Prostate gland (tissue), 2 donors: ENCODE measurements at regions not wholly inside any gene's neighbourhood (a gene's known extent, or its start where the extent isn't known, plus 50 kb on each side); places are given as distances from the start of the nearest gene placed in this dataset.

Source experiments
- DNase-seq: peaks from one replicate; pipeline ENCODE4 v3.0.0-alpha.2; 2019; ENCODE audit warnings: low spot score
- H3K27ac ChIP-seq, 2 donors: fragments of 200-600 bp; sonication (generic); 2 replicates each; pipeline ENCODE4 v1.5.1; 2017 to 2019
- H3K27me3 ChIP-seq: fragments of 200-600 bp; sonication (generic); replicated peaks from 2 replicates; pipeline ENCODE4 v1.5.1; 2019; ENCODE audit not compliant: insufficient read depth
- H3K36me3 ChIP-seq, 2 donors: fragments of 200-600 bp; sonication (generic); 1 replicate in 1 of 2; 2 replicates in 1 of 2; pipeline versions ENCODE4 v1.5.1 to v1.8.1; 2017 to 2019
- H3K4me1 ChIP-seq: fragments of 200-600 bp; sonication (generic); replicated peaks from 2 replicates; pipeline ENCODE4 v1.5.1; 2019
- H3K4me3 ChIP-seq, 2 donors: fragments of 200-600 bp; sonication (generic); 2 replicates each; pipeline ENCODE4 v1.5.1; 2017 to 2019
- H3K9me3 ChIP-seq: fragments of 200-600 bp; sonication (generic); 2 replicates; pipeline ENCODE4 v1.5.1; 2017
- POLR2A ChIP-seq: fragments of 450-650 bp; IDR thresholded peaks from one replicate; pipeline ENCODE4 v1.6.1; 2016; ENCODE audit warnings: antibody characterized with exemption, mild to moderate bottlenecking
- POLR2AphosphoS5 ChIP-seq: sonication (generic); formaldehyde crosslinking; IDR thresholded peaks from one replicate; pipeline ENCODE4 v1.6.1; 2017; ENCODE audit warnings: antibody characterized with exemption
- WGBS: methylation state at CpG from one replicate; pipeline ENCODE4 v1.1.5; 2018; 5-methylcytosine and 5-hydroxymethylcytosine counted together
- intact Hi-C: fragments of 100-400 bp; cut with DNase I; formaldehyde crosslinking; loops from one replicate; pipeline ENCODE4 v1.14.2; 2022
- TF ChIP-seq, protein P1 (sequence below), 4 experiments: fragments of 200-600 bp in 2 of 4; fragments of 450-650 bp in 2 of 4; sonication (generic) in 2 of 4; IDR thresholded peaks; 1 replicate in 3 of 4; 2 replicates in 1 of 4; pipeline ENCODE4 v1.5.1; 2016 to 2019; ENCODE audit warnings: antibody characterized with exemption in 4 of 4, mild to moderate bottlenecking in 2 of 4, moderate library complexity in 2 of 4

DNA sequence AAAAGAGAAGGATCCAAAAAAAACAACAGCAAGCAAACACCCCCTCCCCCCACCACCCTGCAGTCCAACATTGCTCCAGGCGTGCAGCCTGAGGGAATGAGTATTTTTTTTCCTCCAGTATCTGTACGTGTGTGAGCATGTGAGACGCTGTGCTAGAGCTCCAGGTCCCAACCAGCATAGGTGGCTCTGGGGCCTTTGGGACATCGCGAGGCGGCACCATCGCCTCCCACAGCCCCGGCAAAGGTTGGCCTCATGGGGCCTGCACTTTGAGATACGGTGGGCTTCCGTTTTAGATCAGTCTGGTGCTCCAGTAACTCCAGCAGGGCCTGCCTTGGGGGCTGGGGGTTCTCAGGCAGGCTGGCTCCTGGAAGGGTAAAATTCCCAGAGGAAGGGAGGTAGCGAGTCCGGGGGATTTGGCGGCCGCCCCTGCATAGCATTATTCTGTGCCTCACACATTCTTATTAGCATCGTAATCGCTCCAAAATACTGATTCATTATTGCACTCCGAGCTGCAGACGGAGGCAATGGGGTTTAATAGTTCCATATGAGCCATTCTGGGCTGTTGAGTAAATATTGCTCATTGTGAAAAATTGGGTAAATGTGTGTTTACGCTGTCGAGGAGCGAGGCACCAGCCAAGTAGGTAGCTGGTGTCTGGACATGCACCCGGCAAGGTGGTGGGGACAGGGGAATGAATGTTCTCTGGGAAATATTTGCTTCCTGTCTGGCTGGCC is 143.1 kb upstream of the MYL2 start:
- peak overlapping the region; percentile 51 to 94 for H3K27ac ChIP-seq
- intact Hi-C loops = no loop called here
- H3K9me3 ChIP-seq = no peaks in the 10 kb centered on the region
- no peak overlapping the region for H3K4me3 ChIP-seq
- H3K4me1 ChIP-seq = peaks cover 15% of the 10 kb centered on the region
- 46% methylated on average over 22 of the region's 22 CpGs for WGBS
- peak; percentile 76 for DNase-seq
- TF ChIP-seq POLR2AphosphoS5 (peak; percentile 90), POLR2A (no peak)
- H3K36me3 ChIP-seq = no peaks in the 10 kb centered on the region
- no peaks in the 10 kb centered on the region for H3K27me3 ChIP-seq

DNA sequence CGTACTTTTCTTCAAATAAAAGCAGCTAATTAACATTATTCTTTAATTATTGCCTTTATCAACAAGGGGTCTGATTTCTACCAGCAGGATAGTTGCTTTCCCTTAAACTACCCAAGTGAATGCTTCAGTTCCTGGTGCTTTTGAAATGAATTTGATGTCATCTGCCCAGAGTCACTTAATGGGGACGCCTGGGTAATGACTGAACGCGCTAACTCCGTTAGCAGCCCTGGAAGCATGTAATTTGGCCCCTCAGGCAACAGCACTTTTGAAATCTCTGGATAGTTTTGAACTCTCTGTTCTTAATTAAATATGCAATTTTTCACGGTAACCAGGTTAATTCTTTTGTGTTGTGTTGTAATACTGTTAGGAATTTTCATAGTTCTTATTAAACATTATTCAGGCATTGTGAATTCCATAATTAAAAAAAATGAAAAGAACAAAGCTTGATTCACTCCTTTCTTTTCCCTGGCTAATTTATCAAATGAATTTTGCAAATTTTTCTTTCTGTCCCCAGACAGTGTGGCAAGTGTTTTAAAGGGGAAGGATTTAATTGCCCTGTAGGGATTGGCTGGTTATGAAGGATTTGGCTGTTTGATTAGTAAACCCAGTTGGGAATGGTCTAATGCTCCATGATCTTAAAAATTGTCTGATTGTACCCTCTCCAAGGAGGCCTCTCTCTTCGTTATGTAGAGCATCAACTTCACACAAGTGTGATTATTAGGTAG is 137.5 kb upstream of the MYL2 start:
- WGBS = 68% methylated on average over 7 of the region's 7 CpGs
- no peaks in the 10 kb centered on the region for H3K36me3 ChIP-seq
- no peak for DNase-seq
- H3K9me3 ChIP-seq = no peaks in the 10 kb centered on the region
- TF ChIP-seq, protein P1, sequence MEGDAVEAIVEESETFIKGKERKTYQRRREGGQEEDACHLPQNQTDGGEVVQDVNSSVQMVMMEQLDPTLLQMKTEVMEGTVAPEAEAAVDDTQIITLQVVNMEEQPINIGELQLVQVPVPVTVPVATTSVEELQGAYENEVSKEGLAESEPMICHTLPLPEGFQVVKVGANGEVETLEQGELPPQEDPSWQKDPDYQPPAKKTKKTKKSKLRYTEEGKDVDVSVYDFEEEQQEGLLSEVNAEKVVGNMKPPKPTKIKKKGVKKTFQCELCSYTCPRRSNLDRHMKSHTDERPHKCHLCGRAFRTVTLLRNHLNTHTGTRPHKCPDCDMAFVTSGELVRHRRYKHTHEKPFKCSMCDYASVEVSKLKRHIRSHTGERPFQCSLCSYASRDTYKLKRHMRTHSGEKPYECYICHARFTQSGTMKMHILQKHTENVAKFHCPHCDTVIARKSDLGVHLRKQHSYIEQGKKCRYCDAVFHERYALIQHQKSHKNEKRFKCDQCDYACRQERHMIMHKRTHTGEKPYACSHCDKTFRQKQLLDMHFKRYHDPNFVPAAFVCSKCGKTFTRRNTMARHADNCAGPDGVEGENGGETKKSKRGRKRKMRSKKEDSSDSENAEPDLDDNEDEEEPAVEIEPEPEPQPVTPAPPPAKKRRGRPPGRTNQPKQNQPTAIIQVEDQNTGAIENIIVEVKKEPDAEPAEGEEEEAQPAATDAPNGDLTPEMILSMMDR (IDR thresholded peaks at IDR 0.05) = no peak
- TF ChIP-seq POLR2AphosphoS5 (no peak), POLR2A (no peak)
- no peaks in the 10 kb centered on the region for H3K27me3 ChIP-seq
- intact Hi-C loops = no loop called here
- peaks cover 5% of the 10 kb centered on the region for H3K4me1 ChIP-seq
- H3K4me3 ChIP-seq = no peak overlapping the region
- no peak overlapping the region for H3K27ac ChIP-seq

DNA sequence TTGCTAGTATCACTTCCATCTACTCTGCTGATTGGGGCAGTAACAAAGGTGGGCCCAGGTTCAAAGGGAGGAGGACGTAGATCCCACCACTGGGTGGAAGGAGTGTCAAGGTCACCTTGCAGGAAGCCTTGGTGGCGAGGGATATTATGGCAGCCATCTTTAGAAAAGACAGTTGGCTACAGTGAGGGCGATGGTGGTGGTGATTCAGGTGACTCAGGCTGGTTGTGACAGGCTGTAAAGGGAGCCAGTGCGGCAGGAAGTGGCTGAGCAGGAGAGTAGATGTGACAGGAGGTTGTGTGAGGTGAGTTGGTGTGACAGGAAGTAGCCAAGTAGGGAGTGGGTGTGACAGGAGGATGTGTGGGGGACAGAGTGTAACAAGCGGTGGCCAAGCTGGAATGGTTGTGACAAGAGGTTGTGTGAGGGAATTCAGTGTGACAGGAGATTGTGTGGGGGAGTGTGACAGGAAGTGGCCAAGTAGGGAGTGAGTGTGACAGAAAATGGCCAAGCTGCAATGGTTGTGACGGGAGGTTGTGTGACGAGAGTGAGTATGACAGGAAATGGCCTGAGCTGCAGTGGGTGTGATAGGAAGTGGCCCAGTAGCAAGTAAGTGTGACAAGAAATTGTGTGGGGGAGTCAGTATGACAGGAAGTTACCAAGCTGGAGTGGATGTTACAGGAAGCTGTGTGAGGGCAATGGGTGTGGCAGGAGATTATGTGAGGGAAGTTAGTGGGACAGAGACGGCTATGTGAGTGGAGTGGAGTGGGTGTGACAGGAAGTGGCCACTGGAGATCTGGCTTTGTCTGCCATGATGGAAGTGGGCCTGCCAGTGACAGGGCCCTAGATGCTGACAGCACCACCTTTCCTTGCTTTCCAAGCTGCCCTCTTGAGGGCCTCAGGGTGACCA is 136.5 kb upstream of the MYL2 start:
- H3K27ac ChIP-seq = no peak overlapping the region
- no peaks in the 10 kb centered on the region for H3K9me3 ChIP-seq
- H3K27me3 ChIP-seq = no peaks in the 10 kb centered on the region
- 87% methylated on average over 8 of the region's 8 CpGs for WGBS
- intact Hi-C loops = no loop called here
- H3K36me3 ChIP-seq = no peaks in the 10 kb centered on the region
- H3K4me1 ChIP-seq = no peaks in the 10 kb centered on the region
- no peak for TF ChIP-seq POLR2AphosphoS5
- no peak for DNase-seq
- H3K4me3 ChIP-seq = no peak overlapping the region

DNA sequence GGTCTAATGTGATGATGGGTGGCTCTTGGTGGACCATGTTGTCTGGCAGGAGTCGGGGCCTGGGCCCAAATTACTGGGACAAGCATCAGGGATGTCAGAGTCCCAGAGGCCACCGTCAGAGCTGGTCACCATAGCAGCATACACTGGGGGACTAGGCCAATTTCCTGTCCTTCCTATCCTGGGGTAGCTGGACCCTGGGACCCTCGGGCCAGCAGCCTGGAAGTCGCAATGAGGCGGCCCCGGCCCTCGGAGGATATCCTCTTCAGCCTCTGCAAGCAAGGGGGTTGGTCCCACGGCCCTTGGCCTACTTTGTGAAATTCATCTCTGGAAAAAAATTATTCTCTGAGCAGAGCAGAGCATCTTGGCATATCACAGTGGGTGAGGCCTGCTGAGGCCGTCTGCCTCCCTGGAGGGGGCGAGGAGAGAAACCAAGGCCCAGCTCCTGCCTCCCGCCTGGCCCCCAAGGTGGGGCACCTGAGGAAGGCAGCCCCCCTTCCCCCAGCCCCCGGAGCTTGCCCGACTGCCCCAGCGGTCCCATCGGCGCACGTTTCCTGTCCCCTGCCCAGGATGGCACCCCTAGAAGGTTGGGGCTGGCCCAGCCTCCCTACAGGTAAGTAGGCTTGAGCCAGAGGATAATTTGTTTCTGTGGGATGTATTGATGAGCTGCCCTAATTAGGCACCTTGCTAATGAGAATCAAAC is 135.0 kb upstream of the MYL2 start:
- no peaks in the 10 kb centered on the region for H3K9me3 ChIP-seq
- 92% methylated on average over 17 of the region's 17 CpGs for WGBS
- TF ChIP-seq, protein P1 (IDR thresholded peaks at IDR 0.05) = no peak
- no peak for TF ChIP-seq POLR2AphosphoS5
- no peak for TF ChIP-seq POLR2A
- no peaks in the 10 kb centered on the region for H3K4me1 ChIP-seq
- H3K27me3 ChIP-seq = no peaks in the 10 kb centered on the region
- intact Hi-C loops = no loop called here
- H3K27ac ChIP-seq = no peak overlapping the region
- no peak for DNase-seq
- no peak overlapping the region for H3K4me3 ChIP-seq
- no peaks in the 10 kb centered on the region for H3K36me3 ChIP-seq

DNA sequence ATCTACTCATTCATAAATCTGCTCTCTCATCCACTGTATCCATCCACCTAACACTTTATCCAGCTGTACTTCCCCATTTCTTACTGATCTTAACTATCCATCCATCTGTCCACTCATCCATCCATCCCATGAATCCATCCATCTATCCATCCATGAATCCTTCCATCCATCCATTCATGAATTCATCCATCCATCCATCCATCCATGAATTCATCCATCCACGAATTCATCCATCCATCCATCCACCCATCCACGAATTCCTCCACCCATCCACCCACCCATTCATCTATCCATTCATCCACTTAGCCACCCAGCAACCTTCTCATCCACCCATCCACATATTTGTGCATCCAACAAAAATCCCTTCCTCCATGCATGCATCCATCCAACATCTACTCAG is 128.6 kb upstream of the MYL2 start:
- Histone ChIP-seq H3K4me3 (no peak overlapping the region), H3K27ac (no peak overlapping the region), H3K4me1 (no peaks in the 10 kb centered on the region), H3K27me3 (no peaks in the 10 kb centered on the region), H3K9me3 (no peaks in the 10 kb centered on the region), H3K36me3 (no peaks in the 10 kb centered on the region)
- no peak for DNase-seq
- intact Hi-C loops = no loop called here
- 92% methylated on average over 2 of the region's 2 CpGs for WGBS
- no peak for TF ChIP-seq POLR2A
- TF ChIP-seq POLR2AphosphoS5 = no peak
- TF ChIP-seq, protein P1 (IDR thresholded peaks at IDR 0.05) = no peak
